ENCODE measurements at regions not wholly inside any gene's neighbourhood (a gene's known extent, or its start where the extent isn't known, plus 50 kb on each side); places are given as distances from the start of the nearest gene placed in this dataset.

DNA sequence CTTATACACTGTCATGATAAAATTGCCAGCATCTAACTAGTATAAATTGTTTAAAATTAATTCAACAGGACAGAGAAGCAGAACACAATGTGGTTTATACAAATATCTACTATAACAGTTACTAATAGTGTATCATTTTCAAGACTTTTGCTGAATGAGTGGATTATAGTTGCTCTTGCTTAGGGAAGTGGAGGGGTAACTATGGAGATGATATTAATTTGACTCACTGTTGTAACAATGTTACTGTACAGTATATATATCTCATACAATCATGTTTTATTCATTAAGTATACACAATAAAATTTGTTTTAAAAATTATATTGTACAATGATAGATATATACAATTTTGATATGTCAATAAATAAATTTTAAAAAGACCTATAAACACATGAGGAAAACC, 119.1 kb downstream of the ZPLD1 start:
- POLR2A ChIA-PET (ENCODE audit: partially characterized antibody), result no interaction called here
- Histone ChIP-seq H3K14ac (ENCODE audit: insufficient read length) (no peak overlapping the region), H2BK5ac (ENCODE audit: low read depth, low read length) (no peak overlapping the region), H3K9ac (replicated peaks in 1 of 4; ENCODE audit: extremely low read depth in 1 of 4, low read depth in 3 of 4, low read length in 3 of 4) (no peak overlapping the region), H2AK5ac (ENCODE audit: low read depth, low read length) (no peak overlapping the region), H3K79me2 (ENCODE audit: control insufficient read depth in 1 of 2, insufficient read depth in 2 of 2, low read length in 2 of 2) (no peaks in the 10 kb centered on the region), H3K27me3 (replicated peaks in 1 of 4; ENCODE audit: control insufficient read depth in 3 of 4, extremely low read depth in 1 of 4, insufficient read depth in 3 of 4, low read length in 3 of 4) (no peaks in the 10 kb centered on the region), H4K91ac (replicated peaks; ENCODE audit: insufficient read length, low read length) (no peak overlapping the region), H4K20me1 (replicated peaks in 1 of 2; ENCODE audit: control insufficient read depth in 1 of 2, insufficient read depth in 2 of 2, low read length in 2 of 2) (no peaks in the 10 kb centered on the region), H3K4me3 (ENCODE audit: extremely low read depth in 1 of 4, insufficient read depth in 2 of 4, low read depth in 3 of 4, low read length in 4 of 4) (no peak overlapping the region), H4K8ac (ENCODE audit: extremely low read depth, insufficient read depth, low read length) (no peak overlapping the region), H2BK120ac (replicated peaks; ENCODE audit: low read depth, low read length) (no peak overlapping the region), H3K23me2 (ENCODE audit: low read depth, low read length) (no peaks in the 10 kb centered on the region; the same call in 1 of the 2 replicates), H3K9me3 (ENCODE audit: insufficient read depth in 2 of 2, low read depth in 1 of 2, low read length in 1 of 2) (no peaks in the 10 kb centered on the region), H3K56ac (replicated peaks; ENCODE audit: insufficient read length, low read depth, low read length) (no peak overlapping the region), H3K18ac (ENCODE audit: extremely low read depth, low read length) (no peak overlapping the region), H2AFZ (ENCODE audit: low read length) (no peak overlapping the region), H4K5ac (ENCODE audit: insufficient read length, low read depth, low read length) (no peak overlapping the region), H3K4ac (replicated peaks; ENCODE audit: insufficient read length, low read depth, low read length) (no peak overlapping the region), H3K27ac (ENCODE audit: low read depth, low read length) (no peak overlapping the region), H3K4me1 (replicated peaks in 1 of 4; ENCODE audit: control insufficient read depth in 3 of 4, insufficient read depth in 4 of 4, low read length in 3 of 4) (no peaks in the 10 kb centered on the region), H3K23ac (ENCODE audit: insufficient read length) (no peak overlapping the region), H3K36me3 (ENCODE audit: control insufficient read depth in 2 of 4, insufficient read depth in 4 of 4, low read length in 3 of 4) (no peaks in the 10 kb centered on the region), H2BK20ac (ENCODE audit: low read length) (no peak overlapping the region), H3K4me2 (ENCODE audit: insufficient read depth in 1 of 2, low read depth in 2 of 2, low read length in 2 of 2) (no peak overlapping the region), H2BK12ac (ENCODE audit: low read depth, low read length) (no peak overlapping the region), H2BK15ac (ENCODE audit: low read length) (no peak overlapping the region), H3K79me1 (ENCODE audit: low read depth, low read length) (no peaks in the 10 kb centered on the region)
- DNase-seq (ENCODE audit: low read depth in 1 of 2, low spot score in 2 of 2), result no peak
- TF ChIP-seq TBP (IDR thresholded peaks at IDR 0.05; ENCODE audit: low read depth, low read length) (no peak), SIN3A (conservative IDR thresholded peaks at IDR 0.05 in 1 of 2, IDR thresholded peaks at IDR 0.05 in 1 of 2; ENCODE audit: low read depth in 1 of 2, low read length in 2 of 2) (no peak), SAP30 (IDR thresholded peaks at IDR 0.05; ENCODE audit: insufficient read depth, insufficient replicate concordance, low read length) (no peak), CTBP2 (IDR thresholded peaks at IDR 0.05; ENCODE audit: borderline replicate concordance, insufficient read depth, insufficient read length, low read length) (no peak), SP1 (IDR thresholded peaks at IDR 0.05; ENCODE audit: low read depth, low read length) (no peak), CREB1 (IDR thresholded peaks at IDR 0.05) (no peak), BRCA1 (IDR thresholded peaks at IDR 0.05; ENCODE audit: low read depth, low read length) (no peak), POU5F1 (IDR thresholded peaks at IDR 0.05; ENCODE audit: low read depth, low read length) (no peak), CBX8 (IDR thresholded peaks at IDR 0.05; ENCODE audit: borderline replicate concordance, low read depth, low read length) (no peak), CEBPB (IDR thresholded peaks at IDR 0.05; ENCODE audit: low read depth, low read length) (no peak), SP4 (IDR thresholded peaks at IDR 0.05; ENCODE audit: low read length) (no peak), SUZ12 (IDR thresholded peaks at IDR 0.05; ENCODE audit: low read length) (no peak), JUND (IDR thresholded peaks at IDR 0.05; ENCODE audit: low read length) (no peak), POLR2AphosphoS5 (IDR thresholded peaks at IDR 0.05; ENCODE audit: low read depth, low read length) (no peak)
- TF ChIP-seq, protein P1, sequence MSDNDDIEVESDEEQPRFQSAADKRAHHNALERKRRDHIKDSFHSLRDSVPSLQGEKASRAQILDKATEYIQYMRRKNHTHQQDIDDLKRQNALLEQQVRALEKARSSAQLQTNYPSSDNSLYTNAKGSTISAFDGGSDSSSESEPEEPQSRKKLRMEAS (IDR thresholded peaks at IDR 0.05), result no peak
- TF ChIP-seq, protein P2, sequence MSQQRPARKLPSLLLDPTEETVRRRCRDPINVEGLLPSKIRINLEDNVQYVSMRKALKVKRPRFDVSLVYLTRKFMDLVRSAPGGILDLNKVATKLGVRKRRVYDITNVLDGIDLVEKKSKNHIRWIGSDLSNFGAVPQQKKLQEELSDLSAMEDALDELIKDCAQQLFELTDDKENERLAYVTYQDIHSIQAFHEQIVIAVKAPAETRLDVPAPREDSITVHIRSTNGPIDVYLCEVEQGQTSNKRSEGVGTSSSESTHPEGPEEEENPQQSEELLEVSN (IDR thresholded peaks at IDR 0.05), result no peak
- FAIRE-seq, result no peak
- CTCF ChIA-PET (ENCODE audit: partially characterized antibody), result no interaction called here
